ENCODE measurements at regions not wholly inside any gene's neighbourhood (a gene's known extent, or its start where the extent isn't known, plus 50 kb on each side); places are given as distances from the start of the nearest gene placed in this dataset.
A peak's percentile ranks its signal among the peaks of the same experiment; 100 is the strongest.

DNA sequence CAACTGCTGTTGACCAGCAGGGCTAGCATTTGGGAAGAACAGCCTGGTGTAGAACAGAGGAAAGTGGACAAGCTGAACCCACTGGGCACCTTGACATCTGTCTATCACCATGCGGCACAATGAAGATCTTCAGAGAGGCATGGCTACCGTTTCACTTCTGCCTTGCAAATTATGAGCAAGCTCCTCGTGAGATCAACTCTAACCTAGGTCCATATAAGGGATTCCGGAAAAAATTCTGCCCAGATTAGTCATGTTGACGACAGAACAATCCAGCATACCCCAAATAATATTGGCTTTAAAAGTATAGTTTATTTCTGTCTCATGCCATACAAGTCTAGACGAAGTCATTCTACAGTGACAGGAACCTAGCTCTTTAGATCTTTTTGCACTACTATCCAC is 91.6 kb upstream of the ATF7IP start:
- Histone ChIP-seq H3K4me1 (ENCODE audit: insufficient read depth, low read length, poor library complexity, severe bottlenecking) (peaks cover 54% of the 10 kb centered on the region), H3K4me2 (ENCODE audit: low read length) (peak overlapping the region; percentile 45), H3K9me3 (ENCODE audit: low read length) (peaks cover 38% of the 10 kb centered on the region), H4K20me1 (ENCODE audit: insufficient read depth, low read length) (no peaks in the 10 kb centered on the region), H2AFZ (ENCODE audit: low read length) (peak overlapping the region; percentile 93), H3K27ac (ENCODE audit: low read depth, low read length, poor library complexity, severe bottlenecking) (peak overlapping the region; percentile 51), H3K36me3 (ENCODE audit: insufficient read depth, low read length) (peaks cover 24% of the 10 kb centered on the region), H3K79me2 (ENCODE audit: insufficient read depth, low read depth, low read length) (no peaks in the 10 kb centered on the region), H3K4me3 (ENCODE audit: low read depth, low read length, poor library complexity, severe bottlenecking) (peak overlapping the region; percentile 16), H3K9me2 (ENCODE audit: insufficient read depth, low read length) (no peaks in the 10 kb centered on the region)
- intact Hi-C loops (cut with micrococcal nuclease; ENCODE audit: unreplicated experiment): loop anchor here (10.0 kb wide), 1 partner anchor 1549 kb away; no protein-coding TSS in a partner anchor
- ChIA-PET POLR2A (interaction anchor here (0.6 to 7.6 kb wide), 25 partner anchors 8 to 499 kb away, joined by 3 to 69 read pairs (median 4); partner anchors contain the start of gene ATF7IP), CTCF (ENCODE audit: unreplicated experiment) (interaction anchor here (0.5 to 1.2 kb wide), 4 partner anchors 8 to 20 kb away, joined by 4 to 11 read pairs (median 7); no protein-coding TSS in a partner anchor)
- no TSS peak for BruUV-seq (replicated peaks)
- DNase-seq (ENCODE audit: low spot score): peak; percentile 58
- no peak for TF ChIP-seq EZH2phosphoT487 (IDR thresholded peaks at IDR 0.05; ENCODE audit: borderline replicate concordance, low read depth, low read length)
- TF ChIP-seq, protein P1, sequence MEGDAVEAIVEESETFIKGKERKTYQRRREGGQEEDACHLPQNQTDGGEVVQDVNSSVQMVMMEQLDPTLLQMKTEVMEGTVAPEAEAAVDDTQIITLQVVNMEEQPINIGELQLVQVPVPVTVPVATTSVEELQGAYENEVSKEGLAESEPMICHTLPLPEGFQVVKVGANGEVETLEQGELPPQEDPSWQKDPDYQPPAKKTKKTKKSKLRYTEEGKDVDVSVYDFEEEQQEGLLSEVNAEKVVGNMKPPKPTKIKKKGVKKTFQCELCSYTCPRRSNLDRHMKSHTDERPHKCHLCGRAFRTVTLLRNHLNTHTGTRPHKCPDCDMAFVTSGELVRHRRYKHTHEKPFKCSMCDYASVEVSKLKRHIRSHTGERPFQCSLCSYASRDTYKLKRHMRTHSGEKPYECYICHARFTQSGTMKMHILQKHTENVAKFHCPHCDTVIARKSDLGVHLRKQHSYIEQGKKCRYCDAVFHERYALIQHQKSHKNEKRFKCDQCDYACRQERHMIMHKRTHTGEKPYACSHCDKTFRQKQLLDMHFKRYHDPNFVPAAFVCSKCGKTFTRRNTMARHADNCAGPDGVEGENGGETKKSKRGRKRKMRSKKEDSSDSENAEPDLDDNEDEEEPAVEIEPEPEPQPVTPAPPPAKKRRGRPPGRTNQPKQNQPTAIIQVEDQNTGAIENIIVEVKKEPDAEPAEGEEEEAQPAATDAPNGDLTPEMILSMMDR (conservative IDR thresholded peaks at IDR 0.05; ENCODE audit: low read length): no peak

DNA sequence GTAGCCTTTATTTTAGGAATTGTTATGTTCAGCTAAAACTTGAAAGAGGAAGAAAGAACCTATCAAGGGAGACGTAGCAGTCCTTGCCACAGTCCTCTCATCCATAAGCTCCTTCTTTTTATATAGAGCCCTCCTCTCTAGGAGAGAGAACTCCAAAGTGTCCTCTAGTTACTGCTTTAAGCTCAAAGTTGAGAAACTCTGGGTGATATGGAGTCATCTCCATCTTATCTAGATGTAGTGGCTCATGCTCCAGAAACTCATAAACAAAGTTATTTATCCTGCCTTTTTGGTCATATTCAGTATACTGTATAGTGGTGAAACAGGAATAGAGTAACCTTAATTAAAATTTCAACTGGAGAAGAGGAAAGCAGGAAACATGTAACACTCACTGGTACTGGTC is 90.4 kb upstream of the ATF7IP start:
- Histone ChIP-seq H3K4me3 (ENCODE audit: low read depth, low read length, poor library complexity, severe bottlenecking) (no peak overlapping the region), H3K4me1 (ENCODE audit: insufficient read depth, low read length, poor library complexity, severe bottlenecking) (peaks cover 63% of the 10 kb centered on the region), H3K9me3 (ENCODE audit: low read length) (peaks cover 46% of the 10 kb centered on the region), H3K36me3 (ENCODE audit: insufficient read depth, low read length) (peaks cover 31% of the 10 kb centered on the region), H3K27ac (ENCODE audit: low read depth, low read length, poor library complexity, severe bottlenecking) (no peak overlapping the region), H4K20me1 (ENCODE audit: insufficient read depth, low read length) (no peaks in the 10 kb centered on the region), H2AFZ (ENCODE audit: low read length) (no peak overlapping the region; the same call in 1 of the 2 replicates), H3K79me2 (ENCODE audit: insufficient read depth, low read depth, low read length) (no peaks in the 10 kb centered on the region), H3K9me2 (ENCODE audit: insufficient read depth, low read length) (no peaks in the 10 kb centered on the region), H3K4me2 (ENCODE audit: low read length) (no peak overlapping the region)
- intact Hi-C loops (cut with micrococcal nuclease; ENCODE audit: unreplicated experiment): loop anchor here (10.0 kb wide), 1 partner anchor 1550 kb away; no protein-coding TSS in a partner anchor
- ChIA-PET CTCF (ENCODE audit: unreplicated experiment) (no interaction called here), POLR2A (interaction anchor here (0.9 to 7.6 kb wide), 8 partner anchors 9 to 338 kb away, joined by 3 to 69 read pairs (median 6); no protein-coding TSS in a partner anchor)
- BruUV-seq (replicated peaks): no TSS peak
- TF ChIP-seq EZH2phosphoT487 (IDR thresholded peaks at IDR 0.05; ENCODE audit: borderline replicate concordance, low read depth, low read length): no peak
- TF ChIP-seq, protein P1 (conservative IDR thresholded peaks at IDR 0.05; ENCODE audit: low read length): no peak
- no peak for DNase-seq (ENCODE audit: low spot score)

DNA sequence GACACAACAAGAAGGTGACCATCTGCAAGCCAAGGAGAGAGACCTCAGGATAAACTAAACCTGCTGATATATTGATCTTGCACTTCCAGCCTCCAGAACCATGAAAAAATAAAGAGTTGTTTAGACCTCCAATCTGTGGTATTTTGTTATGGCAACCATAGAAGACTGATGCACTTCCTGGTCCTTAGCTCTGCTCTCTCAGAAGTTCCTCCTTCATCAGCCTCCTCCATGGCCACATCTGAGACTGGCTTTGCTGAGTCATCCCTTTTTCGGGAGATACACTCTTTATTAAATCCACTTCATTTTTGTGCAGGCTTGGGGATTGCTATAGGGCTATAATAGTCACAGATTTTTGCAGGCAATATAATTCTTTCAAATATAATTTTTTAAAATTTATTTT is 89.6 kb upstream of the ATF7IP start:
- ChIA-PET CTCF (ENCODE audit: unreplicated experiment) (no interaction called here), POLR2A (interaction anchor here (0.6 to 7.6 kb wide), 8 partner anchors 14 to 124 kb away, joined by 3 to 69 read pairs (median 3); no protein-coding TSS in a partner anchor)
- DNase-seq (ENCODE audit: low spot score): no peak
- peaks cover 71% of the 10 kb centered on the region for H3K4me1 ChIP-seq (ENCODE audit: insufficient read depth, low read length, poor library complexity, severe bottlenecking)
- H3K9me3 ChIP-seq (ENCODE audit: low read length): peaks cover 44% of the 10 kb centered on the region
- H4K20me1 ChIP-seq (ENCODE audit: insufficient read depth, low read length): no peaks in the 10 kb centered on the region
- intact Hi-C loops (cut with micrococcal nuclease; ENCODE audit: unreplicated experiment): loop anchor here (10.0 kb wide), 1 partner anchor 1551 kb away; no protein-coding TSS in a partner anchor
- H3K79me2 ChIP-seq (ENCODE audit: insufficient read depth, low read depth, low read length): no peaks in the 10 kb centered on the region
- peak overlapping the region; percentile 2 for H3K27ac ChIP-seq (ENCODE audit: low read depth, low read length, poor library complexity, severe bottlenecking)
- no peak overlapping the region for H3K4me2 ChIP-seq (ENCODE audit: low read length)
- H2AFZ ChIP-seq (ENCODE audit: low read length): peak overlapping the region; percentile 56
- peaks cover 28% of the 10 kb centered on the region for H3K36me3 ChIP-seq (ENCODE audit: insufficient read depth, low read length)
- BruUV-seq (replicated peaks): no TSS peak
- TF ChIP-seq, protein P1 (conservative IDR thresholded peaks at IDR 0.05; ENCODE audit: low read length): no peak
- no peak for TF ChIP-seq EZH2phosphoT487 (IDR thresholded peaks at IDR 0.05; ENCODE audit: borderline replicate concordance, low read depth, low read length)
- no peak overlapping the region for H3K4me3 ChIP-seq (ENCODE audit: low read depth, low read length, poor library complexity, severe bottlenecking)
- no peaks in the 10 kb centered on the region for H3K9me2 ChIP-seq (ENCODE audit: insufficient read depth, low read length)
